BJ (cell line): ENCODE measurements at regions not wholly inside any gene's neighbourhood (a gene's known extent, or its start where the extent isn't known, plus 50 kb on each side); places are given as distances from the start of the nearest gene placed in this dataset.

Experiments used
- CTCF ChIA-PET: fragments of 350-600 bp; formaldehyde crosslinking; extraction: SDS; loops from one replicate; lab custom pipeline; 2021; ENCODE audit warnings: antibody characterized with exemption, inconsistent platforms; lab: Yijun Ruan, JAX
- POLR2A ChIA-PET: fragments of 300-600 bp; sonication (Branson Sonifier 250); formaldehyde crosslinking; extraction: SDS; loops from one replicate; lab custom pipeline; 2021; ENCODE audit warnings: antibody characterized with exemption; lab: Charles Lee
- DNase-seq: peaks from one replicate; pipeline ENCODE4 v3.0.0-alpha.2; 2011; ENCODE audit warnings: low read depth
- H3K27me3 ChIP-seq: 2 replicates; pipeline ENCODE4 v1.6.0; 2011; ENCODE audit warnings: low read length; ENCODE audit not compliant: control insufficient read depth, insufficient read depth
- H3K36me3 ChIP-seq: 2 replicates; pipeline ENCODE4 v1.5.1; 2011; ENCODE audit warnings: low read length; ENCODE audit not compliant: control insufficient read depth, insufficient read depth
- H3K4me3 ChIP-seq: 2 replicates; pipeline ENCODE4 v1.5.1; 2011; ENCODE audit warnings: low read depth, mild to moderate bottlenecking, control low read depth, low read length
- TF ChIP-seq, protein P1 (sequence below): IDR thresholded peaks from 2 replicates; pipeline ENCODE4 v1.5.1; 2011; ENCODE audit warnings: low read depth, mild to moderate bottlenecking, control low read depth, inconsistent platforms, low read length, moderate library complexity; ENCODE audit not compliant: insufficient read depth

- CTCF ChIA-PET = no interaction called here
- Histone ChIP-seq H3K36me3 (no peaks in the 10 kb centered on the region), H3K27me3 (no peaks in the 10 kb centered on the region), H3K4me3 (no peak overlapping the region)
- DNase-seq = no peak
- TF ChIP-seq, protein P1, sequence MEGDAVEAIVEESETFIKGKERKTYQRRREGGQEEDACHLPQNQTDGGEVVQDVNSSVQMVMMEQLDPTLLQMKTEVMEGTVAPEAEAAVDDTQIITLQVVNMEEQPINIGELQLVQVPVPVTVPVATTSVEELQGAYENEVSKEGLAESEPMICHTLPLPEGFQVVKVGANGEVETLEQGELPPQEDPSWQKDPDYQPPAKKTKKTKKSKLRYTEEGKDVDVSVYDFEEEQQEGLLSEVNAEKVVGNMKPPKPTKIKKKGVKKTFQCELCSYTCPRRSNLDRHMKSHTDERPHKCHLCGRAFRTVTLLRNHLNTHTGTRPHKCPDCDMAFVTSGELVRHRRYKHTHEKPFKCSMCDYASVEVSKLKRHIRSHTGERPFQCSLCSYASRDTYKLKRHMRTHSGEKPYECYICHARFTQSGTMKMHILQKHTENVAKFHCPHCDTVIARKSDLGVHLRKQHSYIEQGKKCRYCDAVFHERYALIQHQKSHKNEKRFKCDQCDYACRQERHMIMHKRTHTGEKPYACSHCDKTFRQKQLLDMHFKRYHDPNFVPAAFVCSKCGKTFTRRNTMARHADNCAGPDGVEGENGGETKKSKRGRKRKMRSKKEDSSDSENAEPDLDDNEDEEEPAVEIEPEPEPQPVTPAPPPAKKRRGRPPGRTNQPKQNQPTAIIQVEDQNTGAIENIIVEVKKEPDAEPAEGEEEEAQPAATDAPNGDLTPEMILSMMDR = no peak
- POLR2A ChIA-PET = no interaction called here
These were observed 838.8 kb downstream of the KCNT2 start for GRCh38 chr1:195769461-195769860.

GRCh38 chr1:195768936-195769335 is 839.3 kb downstream of the KCNT2 start:
- ChIA-PET CTCF (no interaction called here), POLR2A (no interaction called here)
- TF ChIP-seq, protein P1 = no peak
- Histone ChIP-seq H3K4me3 (no peak overlapping the region), H3K36me3 (no peaks in the 10 kb centered on the region), H3K27me3 (no peaks in the 10 kb centered on the region)
- no peak for DNase-seq

DNA sequence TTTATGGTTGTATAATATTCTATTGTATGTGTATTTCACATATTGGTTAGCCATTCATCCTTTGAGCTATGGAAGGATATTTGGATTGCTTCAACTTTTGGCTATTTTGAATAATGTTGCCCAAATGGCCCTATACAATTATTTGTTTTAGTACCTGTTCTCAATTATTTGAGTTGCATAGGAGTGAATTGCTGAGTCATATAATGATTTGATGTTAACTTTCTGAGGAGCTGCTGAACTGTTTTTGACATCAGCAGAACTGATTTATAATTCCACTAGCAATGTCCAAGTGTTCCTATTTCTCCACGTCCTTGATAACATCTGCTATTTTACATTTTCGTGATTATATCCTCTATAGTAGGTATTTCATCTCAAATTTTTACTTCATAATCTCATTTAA is 839.9 kb downstream of the KCNT2 start:
- H3K4me3 ChIP-seq = no peak overlapping the region
- TF ChIP-seq, protein P1 = no peak
- no peak for DNase-seq
- ChIA-PET POLR2A (no interaction called here), CTCF (no interaction called here)
- H3K27me3 ChIP-seq = no peaks in the 10 kb centered on the region
- no peaks in the 10 kb centered on the region for H3K36me3 ChIP-seq

- DNase-seq = no peak
- H3K4me3 ChIP-seq = no peak overlapping the region
- no peaks in the 10 kb centered on the region for H3K36me3 ChIP-seq
- TF ChIP-seq, protein P1 = no peak
- CTCF ChIA-PET = no interaction called here
- no peaks in the 10 kb centered on the region for H3K27me3 ChIP-seq
- POLR2A ChIA-PET = no interaction called here
These were observed 841.5 kb downstream of the KCNT2 start for GRCh38 chr1:195766709-195767108.

DNA sequence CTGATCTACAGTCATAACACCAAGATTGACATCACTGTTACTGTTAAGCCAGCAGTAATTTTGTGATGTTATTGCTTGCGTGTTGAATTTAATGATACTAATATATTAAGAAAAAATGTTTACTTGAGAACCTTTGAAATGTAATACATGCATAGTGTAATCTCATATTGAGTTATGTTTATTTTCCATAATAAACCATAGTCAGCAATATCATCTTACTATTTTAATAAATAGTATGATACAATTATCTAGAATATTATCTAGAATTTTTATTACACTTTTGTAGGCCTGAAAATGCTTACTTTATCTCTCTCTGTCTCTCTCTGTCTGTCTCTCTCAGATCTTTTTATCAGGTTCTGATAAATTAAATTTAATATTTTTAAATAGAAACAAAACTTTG is 843.1 kb downstream of the KCNT2 start:
- Histone ChIP-seq H3K27me3 (no peaks in the 10 kb centered on the region), H3K36me3 (no peaks in the 10 kb centered on the region), H3K4me3 (no peak overlapping the region)
- no peak for DNase-seq
- ChIA-PET CTCF (no interaction called here), POLR2A (no interaction called here)
- TF ChIP-seq, protein P1 = no peak
